22Rv1 (cell line): ENCODE measurements at regions not wholly inside any gene's neighbourhood (a gene's known extent, or its start where the extent isn't known, plus 50 kb on each side); places are given as distances from the start of the nearest gene placed in this dataset.

Experiments
- H3K27ac ChIP-seq: fragments of 450-650 bp; 2 replicates; pipeline ENCODE4 v1.5.1; 2017
- ZFX ChIP-seq: fragments of 450-650 bp; IDR thresholded peaks from 2 replicates; pipeline ENCODE4 v1.6.1; 2017; ENCODE audit warnings: antibody characterized with exemption, borderline replicate concordance
- TF ChIP-seq, protein P1 (sequence below): fragments of 450-650 bp; IDR thresholded peaks from 2 replicates; pipeline ENCODE4 v1.5.1; 2017; ENCODE audit warnings: mild to moderate bottlenecking

DNA sequence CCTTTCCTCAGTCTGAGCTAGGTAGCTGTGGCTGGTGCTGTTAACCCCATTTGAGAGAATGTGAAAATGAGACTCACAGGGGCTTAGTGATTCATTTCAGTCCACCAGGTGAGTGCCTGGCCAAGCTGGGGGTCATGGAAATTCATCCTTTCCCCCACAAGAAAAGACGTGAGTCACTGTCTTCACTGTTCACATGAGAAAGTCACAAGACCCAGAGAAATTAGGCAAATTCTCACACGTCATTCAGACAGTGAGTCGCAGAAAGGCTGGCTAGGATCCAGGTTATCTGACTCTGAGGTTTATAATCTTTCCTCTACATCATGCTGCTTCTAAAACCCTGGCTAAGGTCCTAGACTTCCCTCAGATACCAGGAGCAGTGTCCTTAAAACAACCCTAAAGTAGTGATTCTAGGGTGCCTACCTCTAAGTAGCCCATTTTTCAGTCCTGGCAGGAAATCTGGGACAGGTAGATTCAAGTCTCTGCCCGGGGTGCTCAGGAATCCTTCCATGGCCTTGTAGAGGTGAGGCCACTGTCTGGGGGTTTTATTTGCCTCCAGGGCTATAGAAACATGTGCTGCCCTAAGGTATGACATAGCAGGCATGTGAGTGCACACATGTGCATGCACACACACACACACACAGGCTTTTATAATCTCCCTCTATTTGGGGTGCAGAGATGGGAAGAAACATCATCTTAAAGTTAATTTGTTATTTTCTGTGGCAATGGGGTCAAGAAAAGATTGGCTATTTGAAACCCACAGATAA lies 427.9 kb upstream of the CELF2 start:
- TF ChIP-seq ZFX: no peak
- TF ChIP-seq, protein P1, sequence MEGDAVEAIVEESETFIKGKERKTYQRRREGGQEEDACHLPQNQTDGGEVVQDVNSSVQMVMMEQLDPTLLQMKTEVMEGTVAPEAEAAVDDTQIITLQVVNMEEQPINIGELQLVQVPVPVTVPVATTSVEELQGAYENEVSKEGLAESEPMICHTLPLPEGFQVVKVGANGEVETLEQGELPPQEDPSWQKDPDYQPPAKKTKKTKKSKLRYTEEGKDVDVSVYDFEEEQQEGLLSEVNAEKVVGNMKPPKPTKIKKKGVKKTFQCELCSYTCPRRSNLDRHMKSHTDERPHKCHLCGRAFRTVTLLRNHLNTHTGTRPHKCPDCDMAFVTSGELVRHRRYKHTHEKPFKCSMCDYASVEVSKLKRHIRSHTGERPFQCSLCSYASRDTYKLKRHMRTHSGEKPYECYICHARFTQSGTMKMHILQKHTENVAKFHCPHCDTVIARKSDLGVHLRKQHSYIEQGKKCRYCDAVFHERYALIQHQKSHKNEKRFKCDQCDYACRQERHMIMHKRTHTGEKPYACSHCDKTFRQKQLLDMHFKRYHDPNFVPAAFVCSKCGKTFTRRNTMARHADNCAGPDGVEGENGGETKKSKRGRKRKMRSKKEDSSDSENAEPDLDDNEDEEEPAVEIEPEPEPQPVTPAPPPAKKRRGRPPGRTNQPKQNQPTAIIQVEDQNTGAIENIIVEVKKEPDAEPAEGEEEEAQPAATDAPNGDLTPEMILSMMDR: no peak
- H3K27ac ChIP-seq: no peak overlapping the region

DNA sequence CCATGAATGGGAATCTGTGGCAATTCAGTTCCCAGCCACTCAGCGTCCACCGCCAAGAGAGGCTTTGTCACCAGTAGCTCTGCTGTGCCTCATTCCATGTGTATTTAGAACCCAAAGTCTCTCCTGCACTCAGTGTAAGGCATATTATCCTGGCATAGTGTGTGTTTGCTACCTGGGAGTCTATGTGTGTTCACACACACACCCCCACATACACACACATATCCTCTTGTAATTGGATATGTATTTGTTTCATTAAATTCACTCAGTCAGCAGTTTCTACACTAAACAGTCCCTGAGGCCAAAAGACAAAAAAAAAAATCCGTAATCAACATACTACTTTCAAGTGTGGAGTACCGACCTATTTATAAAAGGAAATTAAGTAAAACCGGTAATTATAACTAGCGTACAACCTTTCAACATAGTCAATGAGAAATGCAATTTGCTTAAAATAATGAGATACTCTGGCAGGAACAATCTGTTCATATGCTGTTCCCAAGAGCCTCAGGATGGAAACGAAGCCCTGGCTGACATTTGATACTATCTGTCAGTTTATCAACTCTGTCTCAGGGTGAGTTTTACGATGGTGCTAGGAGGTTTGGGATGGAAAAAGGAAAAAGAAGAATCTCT lies 425.8 kb upstream of the CELF2 start:
- H3K27ac ChIP-seq: no peak overlapping the region

DNA sequence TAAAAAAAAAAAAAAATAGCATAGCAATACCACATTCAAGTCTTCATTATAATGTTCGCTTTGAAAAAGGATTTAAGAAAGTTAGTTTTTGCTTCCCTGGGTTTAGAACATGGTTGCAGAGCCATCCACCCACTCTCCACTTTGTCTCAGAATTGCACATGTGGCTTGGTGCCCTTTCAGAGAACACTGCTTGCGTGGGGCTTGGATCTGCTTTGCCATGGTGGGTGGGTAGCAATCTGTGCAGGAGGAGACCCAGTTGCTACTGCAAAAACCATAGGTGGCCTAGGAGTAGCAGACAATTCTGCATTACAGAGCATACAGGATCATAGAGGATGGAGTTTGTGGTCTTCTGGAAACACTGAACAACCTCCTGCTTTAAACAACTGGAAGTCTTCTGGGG lies 421.4 kb upstream of the CELF2 start:
- H3K27ac ChIP-seq: no peak overlapping the region
- no peak for TF ChIP-seq ZFX
- TF ChIP-seq, protein P1: no peak

More for the DNA sequence above, 425.8 kb upstream of the CELF2 start:
- no peak for TF ChIP-seq ZFX
- TF ChIP-seq, protein P1: no peak

- no peak for TF ChIP-seq ZFX
- TF ChIP-seq, protein P1: no peak
- H3K27ac ChIP-seq: no peak overlapping the region
Measured at GRCh38 chr10:10598297-10598696, 419.4 kb upstream of the CELF2 start.

- TF ChIP-seq, protein P1: no peak
- TF ChIP-seq ZFX: no peak
- no peak overlapping the region for H3K27ac ChIP-seq
Measured at GRCh38 chr10:10600004-10600403, 417.7 kb upstream of the CELF2 start.

DNA sequence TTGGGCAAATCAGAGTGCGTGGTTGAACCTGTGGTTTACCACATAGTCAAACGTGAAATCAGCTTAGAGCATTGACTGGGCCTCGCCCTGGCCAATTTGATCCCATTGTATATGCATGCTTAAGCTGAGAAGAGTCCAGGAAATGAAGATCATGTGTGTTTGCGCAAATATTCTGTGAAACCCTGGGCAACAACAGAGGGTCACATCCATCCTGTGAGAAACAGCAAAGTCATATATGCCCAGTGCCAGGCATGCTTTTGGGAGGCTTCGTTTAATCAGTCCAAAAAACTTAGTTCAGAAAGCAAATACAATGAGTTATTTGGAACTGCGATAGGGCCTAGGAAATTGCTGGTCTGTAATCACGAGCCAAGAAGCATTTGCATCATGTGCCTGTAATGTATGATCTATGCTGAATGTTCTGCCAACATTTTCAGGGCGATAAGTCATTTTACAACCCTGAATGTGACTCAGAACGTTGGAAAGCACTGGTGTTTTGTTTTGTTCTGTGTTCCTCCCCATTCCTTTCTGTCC lies 412.1 kb upstream of the CELF2 start:
- no peak overlapping the region for H3K27ac ChIP-seq
- TF ChIP-seq, protein P1: no peak
- TF ChIP-seq ZFX: no peak
